ENCODE measurements at regions not wholly inside any gene's neighbourhood (a gene's known extent, or its start where the extent isn't known, plus 50 kb on each side); places are given as distances from the start of the nearest gene placed in this dataset.
"Not testable (repeated sequence)": the region's sequence is repeated elsewhere in the genome, so short reads cannot be mapped to it uniquely, and the experiment has no call there.

GRCh38 chr4:71905594-71905993, 121.7 kb upstream of the GC start:
- H3K4me3 ChIP-seq (replicated peaks in 1 of 2; ENCODE audit: low read depth in 1 of 2, low read length in 2 of 2); H3K4me1 ChIP-seq (ENCODE audit: control insufficient read depth in 1 of 2, insufficient read depth in 2 of 2, low read length in 2 of 2); DNase-seq (ENCODE audit: low read depth, low spot score); H4K20me1 ChIP-seq (ENCODE audit: insufficient read depth); H3K9ac ChIP-seq (ENCODE audit: low read length); H2AFZ ChIP-seq (ENCODE audit: low read depth, low read length, poor library complexity, severe bottlenecking); H3K79me2 ChIP-seq (ENCODE audit: insufficient read depth, low read length); H3K27ac ChIP-seq (ENCODE audit: low read depth, low read length); H3K36me3 ChIP-seq (ENCODE audit: control insufficient read depth in 1 of 2, insufficient read depth in 2 of 2, low read length in 2 of 2); intact Hi-C loops (cut with micrococcal nuclease); ATAC-seq; CTCF ChIA-PET; H3K4me2 ChIP-seq (ENCODE audit: low read length); H3K9me2 ChIP-seq (ENCODE audit: insufficient read depth); RAD21 ChIA-PET (ENCODE audit: low non-redundant PET in 1 of 2, low total read pairs in 2 of 2, uncharacterized antibody in 2 of 2, unreplicated experiment in 2 of 2); POLR2A ChIA-PET; H3K9me3 ChIP-seq (ENCODE audit: control insufficient read depth in 1 of 2, insufficient read depth in 1 of 2, low read depth in 1 of 2, low read length in 2 of 2); BruUV-seq (replicated peaks); H3K27me3 ChIP-seq (ENCODE audit: insufficient read depth, low read length): not testable (repeated sequence)

GRCh38 chr4:71906096-71906495, 122.2 kb upstream of the GC start:
- TF ChIP-seq TCF7L2 (IDR thresholded peaks at IDR 0.05; ENCODE audit: borderline replicate concordance, extremely low read depth, insufficient read depth, insufficient read length), result no peak
- no peak for TF ChIP-seq ELF1 (IDR thresholded peaks at IDR 0.05; ENCODE audit: borderline replicate concordance, low read depth)
- TF ChIP-seq JUND (IDR thresholded peaks at IDR 0.05), result no peak
- TF ChIP-seq EZH2phosphoT487 (IDR thresholded peaks at IDR 0.05; ENCODE audit: borderline replicate concordance), result no peak
- no peak for TF ChIP-seq SP1 (IDR thresholded peaks at IDR 0.05; ENCODE audit: low read depth)
- no peak for TF ChIP-seq CEBPB (IDR thresholded peaks at IDR 0.05; ENCODE audit: low read depth)
- TF ChIP-seq SRF (IDR thresholded peaks at IDR 0.05; ENCODE audit: low read depth), result no peak
- no peak for TF ChIP-seq YY1 (IDR thresholded peaks at IDR 0.05; ENCODE audit: extremely low read depth, insufficient replicate concordance, low read depth, low read length)
- no peak for TF ChIP-seq MAX (IDR thresholded peaks at IDR 0.05)
- no peak for TF ChIP-seq FOSL1 (IDR thresholded peaks at IDR 0.05; ENCODE audit: low read depth)
- TF ChIP-seq ZNF274 (IDR thresholded peaks at IDR 0.05; ENCODE audit: low read depth, low read length), result no peak
- TF ChIP-seq SIN3A (IDR thresholded peaks at IDR 0.05; ENCODE audit: low read depth), result no peak
- TF ChIP-seq CBX3 (IDR thresholded peaks at IDR 0.05; ENCODE audit: low read depth), result no peak
- no peak for TF ChIP-seq EZH2 (IDR thresholded peaks at IDR 0.05)
- TF ChIP-seq ATF3 (IDR thresholded peaks at IDR 0.05), result no peak
- TF ChIP-seq POLR2A (IDR thresholded peaks at IDR 0.05; ENCODE audit: borderline replicate concordance, extremely low read depth, insufficient read depth, insufficient read length), result no peak
- TF ChIP-seq POLR2AphosphoS5 (IDR thresholded peaks at IDR 0.05; ENCODE audit: low read depth, low read length), result no peak
- TF ChIP-seq EGR1 (IDR thresholded peaks at IDR 0.05; ENCODE audit: low read depth), result no peak
- TF ChIP-seq RAD21 (IDR thresholded peaks at IDR 0.05; ENCODE audit: low read depth), result no peak
- ChIA-PET CTCF (no interaction called here), RAD21 (ENCODE audit: low non-redundant PET in 1 of 2, low total read pairs in 2 of 2, uncharacterized antibody in 2 of 2, unreplicated experiment in 2 of 2) (no interaction called here), POLR2A (no interaction called here)
- no TSS peak for BruUV-seq (replicated peaks)
- Histone ChIP-seq H3K79me2 (ENCODE audit: insufficient read depth, low read length) (no peaks in the 10 kb centered on the region), H4K20me1 (ENCODE audit: insufficient read depth) (no peaks in the 10 kb centered on the region), H3K4me3 (replicated peaks in 1 of 2; ENCODE audit: low read depth in 1 of 2, low read length in 2 of 2) (no peak overlapping the region), H2AFZ (ENCODE audit: low read depth, low read length, poor library complexity, severe bottlenecking) (no peak overlapping the region), H3K4me2 (ENCODE audit: low read length) (no peak overlapping the region), H3K9ac (ENCODE audit: low read length) (no peak overlapping the region), H3K9me3 (ENCODE audit: control insufficient read depth in 1 of 2, insufficient read depth in 1 of 2, low read depth in 1 of 2, low read length in 2 of 2) (peaks cover under 1 to 3% of the 10 kb centered on the region in 2 experiments; a peak in 2 of 4 replicates), H3K27me3 (ENCODE audit: insufficient read depth, low read length) (no peaks in the 10 kb centered on the region), H3K9me2 (ENCODE audit: insufficient read depth) (no peaks in the 10 kb centered on the region), H3K27ac (ENCODE audit: low read depth, low read length) (no peak overlapping the region), H3K36me3 (ENCODE audit: control insufficient read depth in 1 of 2, insufficient read depth in 2 of 2, low read length in 2 of 2) (no peaks in the 10 kb centered on the region), H3K4me1 (ENCODE audit: control insufficient read depth in 1 of 2, insufficient read depth in 2 of 2, low read length in 2 of 2) (no peaks in the 10 kb centered on the region)
- ATAC-seq (no peak), DNase-seq (ENCODE audit: low read depth, low spot score) (no peak)
- intact Hi-C loops (cut with micrococcal nuclease), result no loop called here

Data from HCT116 (cell line).